HCT116 (cell line): ENCODE measurements at regions not wholly inside any gene's neighbourhood (a gene's known extent, or its start where the extent isn't known, plus 50 kb on each side); places are given as distances from the start of the nearest gene placed in this dataset.

Experiments
- CEBPB ChIP-seq: IDR thresholded peaks from 2 replicates; pipeline ENCODE4 v1.6.1; 2012; ENCODE audit warnings: low read depth
- CTCF ChIP-seq, 3 experiments: fragments of 200-600 bp in 1 of 3; sonication (generic) in 1 of 3; IDR thresholded peaks in 2 of 3; conservative IDR thresholded peaks in 1 of 3; 2 replicates each; pipeline ENCODE4 v1.5.1; 2012 to 2017; ENCODE audit warnings: low read depth in 2 of 3, low read length in 2 of 3, antibody characterized with exemption in 1 of 3, borderline replicate concordance in 1 of 3, control low read depth in 1 of 3, mild to moderate bottlenecking in 1 of 3, mixed read lengths in 1 of 3, mixed run types in 1 of 3, moderate library complexity in 1 of 3; ENCODE audit not compliant: insufficient read depth in 1 of 3
- EGR1 ChIP-seq: IDR thresholded peaks from 2 replicates; pipeline ENCODE4 v1.6.1; 2012; ENCODE audit warnings: low read depth
- ELF1 ChIP-seq: IDR thresholded peaks from 2 replicates; pipeline ENCODE4 v1.6.1; 2012; ENCODE audit warnings: low read depth, borderline replicate concordance
- EZH2 ChIP-seq: fragments of 200-600 bp; sonication (generic); IDR thresholded peaks from 2 replicates; pipeline ENCODE4 v1.6.1; 2017; ENCODE audit warnings: antibody characterized with exemption, mixed run types
- EZH2phosphoT487 ChIP-seq: fragments of 200-600 bp; IDR thresholded peaks from 2 replicates; pipeline ENCODE4 v1.6.1; 2018; ENCODE audit warnings: antibody characterized with exemption, borderline replicate concordance
- POLR2A ChIP-seq: IDR thresholded peaks from 2 replicates; pipeline ENCODE4 v1.7.0; 2011; ENCODE audit warnings: borderline replicate concordance; ENCODE audit not compliant: insufficient read depth, insufficient read length; ENCODE audit errors: extremely low read depth
- POLR2AphosphoS5 ChIP-seq: IDR thresholded peaks from 2 replicates; pipeline ENCODE4 v1.6.1; 2011; ENCODE audit warnings: mild to moderate bottlenecking, low read depth, low read length, moderate library complexity
- RAD21 ChIP-seq: IDR thresholded peaks from 2 replicates; pipeline ENCODE4 v1.6.1; 2012; ENCODE audit warnings: low read depth, mild to moderate bottlenecking
- YY1 ChIP-seq: IDR thresholded peaks from 2 replicates; pipeline ENCODE4 v1.6.1; 2011; ENCODE audit warnings: low read length, low read depth, moderate library complexity, mild to moderate bottlenecking; ENCODE audit not compliant: insufficient replicate concordance; ENCODE audit errors: extremely low read depth
- TF ChIP-seq, protein P1 (sequence below): IDR thresholded peaks from 2 replicates; pipeline ENCODE4 v1.6.1; 2012; ENCODE audit warnings: low read depth
- TF ChIP-seq, protein P2 (sequence below): IDR thresholded peaks from 2 replicates; pipeline ENCODE4 v1.6.1; 2012

GRCh38 chr2:237230355-237230754, 144.7 kb downstream of the COPS8 start:
- TF ChIP-seq, protein P1, sequence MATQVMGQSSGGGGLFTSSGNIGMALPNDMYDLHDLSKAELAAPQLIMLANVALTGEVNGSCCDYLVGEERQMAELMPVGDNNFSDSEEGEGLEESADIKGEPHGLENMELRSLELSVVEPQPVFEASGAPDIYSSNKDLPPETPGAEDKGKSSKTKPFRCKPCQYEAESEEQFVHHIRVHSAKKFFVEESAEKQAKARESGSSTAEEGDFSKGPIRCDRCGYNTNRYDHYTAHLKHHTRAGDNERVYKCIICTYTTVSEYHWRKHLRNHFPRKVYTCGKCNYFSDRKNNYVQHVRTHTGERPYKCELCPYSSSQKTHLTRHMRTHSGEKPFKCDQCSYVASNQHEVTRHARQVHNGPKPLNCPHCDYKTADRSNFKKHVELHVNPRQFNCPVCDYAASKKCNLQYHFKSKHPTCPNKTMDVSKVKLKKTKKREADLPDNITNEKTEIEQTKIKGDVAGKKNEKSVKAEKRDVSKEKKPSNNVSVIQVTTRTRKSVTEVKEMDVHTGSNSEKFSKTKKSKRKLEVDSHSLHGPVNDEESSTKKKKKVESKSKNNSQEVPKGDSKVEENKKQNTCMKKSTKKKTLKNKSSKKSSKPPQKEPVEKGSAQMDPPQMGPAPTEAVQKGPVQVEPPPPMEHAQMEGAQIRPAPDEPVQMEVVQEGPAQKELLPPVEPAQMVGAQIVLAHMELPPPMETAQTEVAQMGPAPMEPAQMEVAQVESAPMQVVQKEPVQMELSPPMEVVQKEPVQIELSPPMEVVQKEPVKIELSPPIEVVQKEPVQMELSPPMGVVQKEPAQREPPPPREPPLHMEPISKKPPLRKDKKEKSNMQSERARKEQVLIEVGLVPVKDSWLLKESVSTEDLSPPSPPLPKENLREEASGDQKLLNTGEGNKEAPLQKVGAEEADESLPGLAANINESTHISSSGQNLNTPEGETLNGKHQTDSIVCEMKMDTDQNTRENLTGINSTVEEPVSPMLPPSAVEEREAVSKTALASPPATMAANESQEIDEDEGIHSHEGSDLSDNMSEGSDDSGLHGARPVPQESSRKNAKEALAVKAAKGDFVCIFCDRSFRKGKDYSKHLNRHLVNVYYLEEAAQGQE, result no peak
- no peak for TF ChIP-seq POLR2AphosphoS5
- TF ChIP-seq CTCF (IDR thresholded peaks at IDR 0.05 in 2 of 3, conservative IDR thresholded peaks at IDR 0.05 in 1 of 3; ENCODE audit: borderline replicate concordance in 1 of 3, insufficient read depth in 1 of 3, low read depth in 2 of 3, low read length in 2 of 3), result no peak
- TF ChIP-seq EZH2phosphoT487, result no peak
- no peak for TF ChIP-seq EZH2
- no peak for TF ChIP-seq YY1
- TF ChIP-seq EGR1, result no peak
- TF ChIP-seq POLR2A, result no peak
- TF ChIP-seq, protein P2, sequence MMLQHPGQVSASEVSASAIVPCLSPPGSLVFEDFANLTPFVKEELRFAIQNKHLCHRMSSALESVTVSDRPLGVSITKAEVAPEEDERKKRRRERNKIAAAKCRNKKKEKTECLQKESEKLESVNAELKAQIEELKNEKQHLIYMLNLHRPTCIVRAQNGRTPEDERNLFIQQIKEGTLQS, result no peak
- no peak for TF ChIP-seq RAD21
- no peak for TF ChIP-seq CEBPB
- no peak for TF ChIP-seq ELF1
